T-helper 17 cell (primary cell): ENCODE measurements at regions not wholly inside any gene's neighbourhood (a gene's known extent, or its start where the extent isn't known, plus 50 kb on each side); places are given as distances from the start of the nearest gene placed in this dataset.

Source experiments
- ATAC-seq: fragments of 150-1000 bp; cut with Tn5 transposase; 2 replicates; pipeline ENCODE4 v1.10.0; 2021; ENCODE audit warnings: mild to moderate bottlenecking, moderate library complexity
- DNase-seq, 3 donors: peaks; one replicate each; pipeline versions ENCODE4 v3.0.0 to v3.0.0-alpha.2; 2020 to 2021
- H3K9me3 ChIP-seq: one replicate; pipeline ENCODE4 v1.7.0; 2013; ENCODE audit warnings: low read length, mild to moderate bottlenecking; ENCODE audit not compliant: control insufficient read depth, poor library complexity, severe bottlenecking
- H3K27ac Mint-ChIP-seq: one replicate; pipeline ENCODE4 v1.8.0; 2022; ENCODE audit warnings: mild to moderate bottlenecking, moderate library complexity, mixed read lengths
- H3K27me3 Mint-ChIP-seq: one replicate; pipeline ENCODE4 v1.8.0; 2022; ENCODE audit warnings: mixed read lengths
- H3K36me3 Mint-ChIP-seq: one replicate; pipeline ENCODE4 v1.8.0; 2022; ENCODE audit warnings: low read depth, mixed read lengths
- H3K4me1 Mint-ChIP-seq: one replicate; pipeline ENCODE4 v1.8.0; 2022; ENCODE audit warnings: mild to moderate bottlenecking, mixed read lengths
- H3K4me3 Mint-ChIP-seq: one replicate; pipeline ENCODE4 v1.8.0; 2022; ENCODE audit warnings: mild to moderate bottlenecking, moderate library complexity, mixed read lengths

DNA sequence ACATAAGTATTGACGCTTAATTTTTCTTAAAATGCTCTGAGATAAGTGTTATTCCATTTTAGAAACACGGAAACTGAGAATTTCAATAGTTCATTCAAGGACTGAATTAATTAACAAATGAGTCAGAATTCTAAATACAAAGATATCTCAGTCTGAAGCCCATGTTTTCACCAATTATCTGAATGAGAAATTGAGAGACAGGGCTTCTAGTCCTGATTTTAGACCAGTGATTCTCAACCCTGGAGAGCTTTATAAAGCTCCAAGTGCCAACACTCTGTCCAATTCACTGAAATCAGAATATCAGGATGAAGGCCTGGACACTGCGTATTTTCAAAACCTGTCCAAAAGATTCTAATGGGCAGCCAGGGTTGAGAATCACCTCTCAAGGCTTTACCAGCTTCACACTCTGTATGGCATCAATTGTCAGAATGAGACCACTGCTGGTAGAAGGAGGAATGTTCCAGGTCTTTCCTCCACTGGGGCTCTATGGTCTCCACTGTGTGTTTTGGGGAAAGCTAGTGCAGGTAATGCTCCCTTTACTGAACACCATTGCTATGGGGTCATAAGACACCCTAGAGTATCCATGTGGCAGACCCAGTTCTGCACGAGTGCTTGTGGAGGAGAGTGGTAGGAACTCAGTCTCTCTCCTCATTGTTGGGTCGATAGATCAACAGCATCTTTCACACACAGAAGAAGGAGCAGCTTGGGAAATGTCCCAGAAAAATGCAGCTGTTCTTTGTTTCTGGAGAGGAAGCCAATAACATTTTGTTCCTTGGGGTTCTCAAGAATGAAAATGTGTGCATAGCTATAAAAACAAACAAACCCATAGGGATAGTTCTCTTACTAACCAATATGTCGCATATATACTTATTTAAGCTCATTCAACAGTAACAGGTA lies 99.7 kb upstream of the OSMR start:
- H3K36me3 Mint-ChIP-seq, result no peaks in the 10 kb centered on the region
- no peak overlapping the region for H3K27ac Mint-ChIP-seq
- no peaks in the 10 kb centered on the region for H3K9me3 ChIP-seq
- no peak for DNase-seq
- no peak overlapping the region for H3K4me3 Mint-ChIP-seq
- ATAC-seq, result no peak
- H3K27me3 Mint-ChIP-seq, result peaks cover 18% of the 10 kb centered on the region
- H3K4me1 Mint-ChIP-seq, result no peaks in the 10 kb centered on the region

DNA sequence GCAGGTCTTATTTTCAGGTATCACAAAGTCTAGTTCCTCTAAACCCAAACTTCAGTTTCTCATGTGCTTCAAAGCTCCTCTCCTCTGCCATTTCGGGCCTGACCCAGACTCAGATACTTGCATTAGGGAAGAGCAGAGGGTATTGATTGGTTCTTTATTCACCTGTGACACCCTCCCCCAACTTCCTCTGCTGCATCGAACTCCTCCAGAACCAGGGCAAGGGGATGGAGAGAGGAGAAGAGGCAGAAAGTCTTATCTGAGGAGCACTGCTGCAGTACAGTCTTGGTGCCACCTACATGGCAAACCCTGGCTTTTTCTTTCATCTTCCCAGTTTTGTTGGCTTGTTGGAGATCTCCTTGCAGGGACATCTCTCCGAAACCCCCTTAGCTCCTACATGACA lies 96.0 kb upstream of the OSMR start:
- Mint-ChIP-seq H3K27me3 (peaks cover 32% of the 10 kb centered on the region), H3K27ac (no peak overlapping the region)
- ATAC-seq, result no peak

DNA sequence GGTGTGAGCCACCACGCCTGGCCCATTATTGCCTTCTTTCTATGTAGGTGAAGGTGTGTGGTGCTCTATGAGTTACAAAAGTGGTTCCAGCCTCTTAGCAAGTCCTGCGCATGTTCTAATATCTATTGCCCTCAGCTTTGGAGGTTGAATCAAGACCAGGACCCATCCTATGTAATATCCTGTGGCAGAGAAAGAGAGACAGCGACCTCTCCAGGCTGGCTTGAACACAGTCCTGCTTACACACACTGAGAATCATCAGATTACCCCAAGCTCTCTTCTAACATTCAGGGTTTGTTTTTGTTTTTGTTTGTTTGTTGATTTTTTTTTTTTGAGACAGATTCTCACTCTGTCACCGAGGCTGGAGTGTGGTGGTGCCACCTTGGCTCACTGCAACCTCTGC lies 94.7 kb upstream of the OSMR start:
- Mint-ChIP-seq H3K36me3 (peaks cover 4% of the 10 kb centered on the region), H3K27ac (no peak overlapping the region), H3K4me3 (no peak overlapping the region), H3K4me1 (peaks cover 2% of the 10 kb centered on the region), H3K27me3 (peaks cover 32% of the 10 kb centered on the region)
- H3K9me3 ChIP-seq, result no peaks in the 10 kb centered on the region
- no peak for ATAC-seq
- no peak for DNase-seq

More for the DNA sequence above, 96.0 kb upstream of the OSMR start:
- Mint-ChIP-seq H3K4me1 (no peaks in the 10 kb centered on the region), H3K4me3 (no peak overlapping the region), H3K36me3 (peaks cover 4% of the 10 kb centered on the region)
- no peak for DNase-seq
- no peaks in the 10 kb centered on the region for H3K9me3 ChIP-seq

DNA sequence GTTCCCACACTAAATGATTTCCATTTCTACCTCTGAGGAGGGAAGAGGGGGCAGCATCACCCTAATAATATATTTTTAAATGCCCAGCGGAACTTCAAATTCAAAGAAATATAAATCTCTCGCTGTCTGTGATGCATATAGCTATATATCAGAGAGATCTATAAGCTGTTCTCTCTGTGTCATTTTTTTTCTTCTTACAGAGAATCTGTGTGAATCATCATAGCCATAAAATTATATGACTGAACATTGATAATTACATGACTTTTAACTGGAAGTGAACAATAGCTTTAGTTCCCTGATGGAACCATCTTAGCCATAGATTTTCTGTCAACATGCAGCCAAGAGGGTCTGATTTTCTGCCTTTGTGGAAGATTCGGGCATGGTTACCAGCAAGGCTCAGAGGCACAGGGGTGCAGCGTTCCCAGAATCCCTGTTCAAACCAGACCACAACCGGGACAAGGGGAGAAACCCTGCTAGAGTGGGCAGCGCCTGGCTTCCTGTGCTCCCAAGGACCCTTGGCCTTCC lies 93.7 kb upstream of the OSMR start:
- no peaks in the 10 kb centered on the region for H3K9me3 ChIP-seq
- Mint-ChIP-seq H3K4me1 (peaks cover 2% of the 10 kb centered on the region), H3K27me3 (peaks cover 27% of the 10 kb centered on the region), H3K36me3 (peaks cover 4% of the 10 kb centered on the region), H3K27ac (no peak overlapping the region), H3K4me3 (no peak overlapping the region)
- no peak for ATAC-seq
- DNase-seq, result no peak

DNA sequence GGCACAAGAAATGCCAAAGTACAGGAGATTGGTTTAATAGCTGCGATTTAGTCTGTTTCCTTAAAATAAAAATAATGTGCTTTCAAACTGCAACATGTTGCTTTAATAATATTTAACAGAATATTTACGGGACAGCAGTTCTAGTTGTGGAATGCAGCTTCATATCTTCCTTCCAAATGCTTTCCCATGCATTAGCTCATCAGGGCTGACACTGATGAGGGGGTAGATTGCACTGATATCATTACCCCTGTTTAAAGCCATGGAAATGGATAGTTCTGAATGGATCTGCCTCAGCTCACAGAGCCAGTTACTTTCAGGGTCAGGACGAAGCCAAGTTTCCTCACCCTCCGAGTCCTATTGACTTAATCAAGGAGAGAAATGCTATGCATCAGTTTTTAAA lies 93.2 kb upstream of the OSMR start:
- Mint-ChIP-seq H3K4me3 (no peak overlapping the region), H3K36me3 (peaks cover 4% of the 10 kb centered on the region), H3K4me1 (peaks cover 2% of the 10 kb centered on the region), H3K27ac (no peak overlapping the region), H3K27me3 (peaks cover 26% of the 10 kb centered on the region)
- DNase-seq, result no peak
- no peak for ATAC-seq
- H3K9me3 ChIP-seq, result no peaks in the 10 kb centered on the region

DNA sequence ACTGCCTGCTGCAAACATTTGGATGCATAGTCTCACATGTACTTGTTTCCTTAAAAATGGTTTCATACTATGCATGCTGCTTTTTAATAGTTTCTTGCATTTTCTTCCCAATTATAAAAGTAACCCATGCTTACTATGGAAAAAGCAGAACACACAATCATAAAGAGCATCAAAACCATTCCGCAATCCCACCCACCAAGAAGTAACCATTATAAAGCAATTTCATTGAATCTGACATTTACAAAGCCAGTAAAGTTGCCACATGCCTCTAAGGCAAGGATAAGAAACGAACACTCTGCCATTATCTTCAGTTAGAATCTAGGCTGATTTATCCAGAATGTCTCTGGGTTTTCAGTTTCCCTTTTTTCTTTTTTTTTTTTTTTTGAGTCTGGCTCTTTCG lies 92.7 kb upstream of the OSMR start:
- no peak overlapping the region for H3K27ac Mint-ChIP-seq
- DNase-seq (no peak), ATAC-seq (no peak)
- H3K27me3 Mint-ChIP-seq, result peaks cover 31% of the 10 kb centered on the region
- peaks cover 4% of the 10 kb centered on the region for H3K36me3 Mint-ChIP-seq
- no peak overlapping the region for H3K4me3 Mint-ChIP-seq
- peaks cover 2% of the 10 kb centered on the region for H3K4me1 Mint-ChIP-seq
- no peaks in the 10 kb centered on the region for H3K9me3 ChIP-seq

DNA sequence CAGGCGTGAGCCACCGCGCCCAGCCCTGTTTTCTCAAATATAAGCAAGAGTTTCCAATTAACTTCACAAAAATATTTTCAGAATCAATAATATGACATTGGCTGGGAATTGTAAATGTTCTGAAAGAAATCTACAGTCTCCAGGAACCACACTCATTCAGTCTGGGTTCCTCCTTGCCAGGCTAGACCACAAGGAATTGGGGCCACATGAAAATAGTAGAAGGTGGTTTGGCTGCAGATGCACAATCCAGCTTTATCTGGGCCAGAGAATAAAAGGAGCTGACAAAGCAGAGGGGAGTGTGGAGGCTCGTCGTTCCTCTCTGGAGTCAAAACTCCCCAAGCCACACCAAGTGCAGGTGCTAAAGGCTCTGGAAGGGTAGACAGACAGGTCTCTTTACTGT lies 92.0 kb upstream of the OSMR start:
- peaks cover 2% of the 10 kb centered on the region for H3K4me1 Mint-ChIP-seq
- H3K4me3 Mint-ChIP-seq, result no peak overlapping the region
- DNase-seq, result no peak
- H3K36me3 Mint-ChIP-seq, result peaks cover 4% of the 10 kb centered on the region
- no peak overlapping the region for H3K27ac Mint-ChIP-seq
- no peak for ATAC-seq
- peaks cover 29% of the 10 kb centered on the region for H3K27me3 Mint-ChIP-seq
- no peaks in the 10 kb centered on the region for H3K9me3 ChIP-seq

DNA sequence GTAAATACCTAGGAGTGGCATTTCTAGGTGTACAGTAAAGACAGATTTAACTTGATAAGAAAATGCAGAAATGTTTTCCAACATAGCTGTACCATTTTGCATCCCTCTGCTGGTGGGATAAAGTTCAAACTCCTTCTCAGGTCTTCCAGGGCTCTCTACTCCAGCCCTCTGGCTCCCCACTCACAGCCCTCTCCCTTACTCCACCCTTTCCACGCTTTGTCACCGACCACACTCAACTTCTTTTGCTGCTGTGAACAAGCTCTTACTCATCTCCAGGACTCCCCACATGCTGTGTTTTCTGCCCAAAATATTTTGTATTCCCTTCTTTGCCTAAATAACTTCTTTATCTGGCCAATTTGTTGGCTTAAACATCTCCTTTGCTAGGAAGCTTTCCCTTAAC lies 90.6 kb upstream of the OSMR start:
- H3K9me3 ChIP-seq, result no peaks in the 10 kb centered on the region
- Mint-ChIP-seq H3K4me3 (no peak overlapping the region), H3K27ac (no peak overlapping the region), H3K4me1 (peaks cover 2% of the 10 kb centered on the region), H3K27me3 (peaks cover 32% of the 10 kb centered on the region), H3K36me3 (peaks cover 4% of the 10 kb centered on the region)
- ATAC-seq (no peak), DNase-seq (no peak)

DNA sequence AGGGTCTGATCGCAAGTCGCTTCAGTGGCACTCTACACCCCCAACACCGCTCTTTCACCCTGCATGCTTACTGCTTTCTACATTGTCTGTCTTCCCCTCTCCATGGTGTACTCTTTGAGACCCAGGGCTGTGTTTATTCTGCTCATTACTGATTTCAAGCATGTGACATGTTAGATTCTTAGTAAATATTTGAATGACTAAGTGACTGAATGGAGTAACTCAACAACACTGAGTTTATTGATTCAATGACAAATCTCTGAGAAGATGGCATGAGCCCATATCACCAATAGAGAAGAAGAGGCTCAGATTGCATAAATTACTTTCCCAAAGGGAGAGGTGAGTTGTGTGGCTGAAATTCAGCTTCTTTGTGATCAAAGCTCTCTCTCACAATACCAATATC lies 89.7 kb upstream of the OSMR start:
- H3K4me3 Mint-ChIP-seq, result no peak overlapping the region
- H3K36me3 Mint-ChIP-seq, result peaks cover 4% of the 10 kb centered on the region
- H3K27me3 Mint-ChIP-seq, result peaks cover 41% of the 10 kb centered on the region
- peaks cover 2% of the 10 kb centered on the region for H3K4me1 Mint-ChIP-seq
- H3K9me3 ChIP-seq, result no peaks in the 10 kb centered on the region
- no peak overlapping the region for H3K27ac Mint-ChIP-seq
- DNase-seq (no peak), ATAC-seq (no peak)

DNA sequence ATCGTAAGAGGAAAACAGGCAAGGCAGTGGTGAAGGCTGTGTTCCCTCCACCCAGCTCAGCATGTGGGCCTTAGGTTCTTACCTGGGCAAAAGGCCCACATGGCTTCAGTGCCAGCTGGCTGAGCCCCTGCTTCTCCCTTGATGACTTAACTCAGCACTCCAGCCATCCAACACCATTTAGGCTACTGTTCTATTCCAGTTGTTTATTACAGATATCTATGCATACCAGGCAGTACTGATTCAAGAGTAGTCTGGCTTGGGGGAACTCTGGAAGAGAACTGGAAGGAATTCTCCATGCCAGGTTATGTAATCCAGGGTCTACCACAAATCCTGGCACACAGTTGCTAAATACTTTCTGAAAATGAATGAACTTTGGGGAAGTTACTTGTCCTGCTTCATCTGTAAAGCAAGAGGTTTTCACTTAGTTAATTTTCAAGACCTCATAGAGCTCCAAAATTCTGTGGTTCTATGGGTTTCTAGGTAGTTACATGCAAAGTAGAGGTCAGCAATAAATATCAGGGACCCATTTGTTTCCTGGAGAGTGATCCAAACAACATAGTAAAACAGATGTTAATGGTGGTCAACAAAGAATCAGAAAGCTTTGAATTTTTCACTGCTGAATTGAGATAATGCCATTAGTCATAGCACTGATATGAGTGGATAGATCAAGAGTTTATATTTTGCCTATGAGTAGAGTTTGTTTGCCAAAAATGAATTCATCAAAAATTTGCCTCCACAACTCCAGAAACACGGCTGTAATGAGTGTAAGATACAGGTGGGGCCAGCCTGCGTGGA lies 88.2 kb upstream of the OSMR start:
- Mint-ChIP-seq H3K27ac (no peak overlapping the region), H3K27me3 (peaks cover 42% of the 10 kb centered on the region), H3K4me3 (no peak overlapping the region), H3K4me1 (peaks cover 2% of the 10 kb centered on the region), H3K36me3 (peaks cover 4% of the 10 kb centered on the region)
- no peak for ATAC-seq
- no peak for DNase-seq
- no peaks in the 10 kb centered on the region for H3K9me3 ChIP-seq

DNA sequence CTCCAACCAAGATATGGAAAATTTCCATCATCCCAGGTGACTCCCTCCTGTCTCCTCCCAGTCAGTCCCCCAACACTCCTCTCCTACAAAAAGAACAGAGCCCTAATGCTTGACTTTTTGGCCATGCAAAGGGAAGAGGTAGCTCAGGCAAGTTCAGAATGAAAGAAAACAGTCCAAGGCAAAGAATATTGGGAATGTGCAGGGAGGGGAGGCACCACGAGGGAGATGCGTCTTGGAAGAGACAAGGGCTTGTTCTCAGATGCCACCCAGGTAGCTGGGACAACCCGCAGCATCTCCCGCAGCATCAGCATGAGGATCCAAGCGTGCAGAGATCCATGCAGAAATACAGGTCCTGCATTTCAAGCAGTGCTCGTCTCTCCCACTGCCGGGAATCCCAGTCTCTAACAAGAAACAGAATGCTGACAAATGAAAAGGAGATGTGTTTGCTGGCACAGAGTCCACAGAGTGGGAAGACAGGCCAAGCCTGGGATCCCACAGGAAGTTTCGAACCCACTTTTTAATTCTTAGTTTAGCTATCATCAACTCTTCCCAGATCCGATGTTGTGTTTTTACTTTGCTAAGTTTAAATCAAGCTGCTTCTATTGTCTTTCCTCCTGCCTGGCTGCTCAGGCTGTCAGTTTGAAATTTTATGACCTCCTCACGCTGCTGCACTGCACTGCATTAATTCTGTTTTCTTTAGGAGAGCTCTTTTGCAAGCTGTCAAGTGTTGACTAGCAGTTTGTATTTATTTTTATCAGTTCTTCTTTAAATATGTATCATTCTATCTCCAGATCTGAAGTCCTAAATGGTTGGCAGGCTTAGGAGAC lies 86.8 kb upstream of the OSMR start:
- no peaks in the 10 kb centered on the region for H3K9me3 ChIP-seq
- no peak overlapping the region for H3K4me3 Mint-ChIP-seq
- peaks cover 37% of the 10 kb centered on the region for H3K27me3 Mint-ChIP-seq
- no peak overlapping the region for H3K27ac Mint-ChIP-seq
- DNase-seq (no peak), ATAC-seq (no peak)
- peaks cover 2% of the 10 kb centered on the region for H3K4me1 Mint-ChIP-seq
- peaks cover 4% of the 10 kb centered on the region for H3K36me3 Mint-ChIP-seq

DNA sequence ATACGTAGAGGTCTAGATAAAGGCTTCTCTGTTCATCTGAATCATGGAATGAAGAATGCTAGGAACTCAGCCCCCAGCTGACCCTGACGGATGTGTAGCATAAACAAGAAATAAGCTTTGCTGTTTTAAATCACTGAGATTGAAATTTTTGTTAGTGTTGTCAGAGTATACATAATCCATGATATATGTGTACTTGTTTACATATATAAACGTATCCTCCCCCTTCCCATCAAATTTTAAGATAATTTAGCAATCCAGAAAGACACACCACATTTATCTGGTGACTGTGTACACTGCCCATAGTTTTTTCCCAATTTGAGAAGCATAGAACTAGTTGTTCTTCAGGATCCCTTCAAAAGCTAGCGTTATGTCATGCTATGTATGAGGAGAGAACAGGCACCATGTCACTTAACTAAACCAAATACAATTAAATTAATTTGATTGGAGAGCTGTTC lies 80.8 kb upstream of the OSMR start:
- no peak for DNase-seq
- H3K9me3 ChIP-seq, result no peaks in the 10 kb centered on the region
- peaks cover 2% of the 10 kb centered on the region for H3K36me3 Mint-ChIP-seq

DNA sequence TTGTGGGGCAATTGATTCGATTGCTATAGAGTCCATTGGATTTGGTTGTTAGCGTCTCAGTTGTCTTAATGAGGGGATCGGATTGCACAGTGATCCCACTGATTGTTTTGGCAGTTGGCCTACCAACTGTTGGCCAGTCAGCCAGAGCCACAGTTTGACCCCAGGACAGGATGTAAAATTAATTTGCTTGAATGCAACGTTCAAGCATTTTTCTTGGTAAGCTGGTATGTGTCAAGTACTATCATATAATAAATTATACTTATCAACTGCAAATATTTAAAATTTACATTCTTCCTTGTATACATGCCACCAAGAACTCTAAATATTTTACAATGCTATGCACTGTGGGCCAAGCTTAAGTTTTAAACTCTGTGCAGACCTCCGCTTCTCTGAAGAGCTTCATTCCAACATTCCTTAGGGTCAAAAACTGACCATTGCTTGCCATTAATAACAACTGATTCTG lies 80.4 kb upstream of the OSMR start:
- no peak overlapping the region for H3K27ac Mint-ChIP-seq
- no peak for DNase-seq
- peaks cover 12% of the 10 kb centered on the region for H3K27me3 Mint-ChIP-seq
- no peaks in the 10 kb centered on the region for H3K9me3 ChIP-seq
- peaks cover 2% of the 10 kb centered on the region for H3K36me3 Mint-ChIP-seq
- ATAC-seq, result no peak
- H3K4me3 Mint-ChIP-seq, result no peak overlapping the region
- H3K4me1 Mint-ChIP-seq, result no peaks in the 10 kb centered on the region

More for the DNA sequence above, 80.8 kb upstream of the OSMR start:
- Mint-ChIP-seq H3K27me3 (peaks cover 17% of the 10 kb centered on the region), H3K27ac (no peak overlapping the region), H3K4me3 (no peak overlapping the region), H3K4me1 (no peaks in the 10 kb centered on the region)
- ATAC-seq, result no peak
